Neuronal stem cell (in vitro differentiated cells): ENCODE measurements at regions not wholly inside any gene's neighbourhood (a gene's known extent, or its start where the extent isn't known, plus 50 kb on each side); places are given as distances from the start of the nearest gene placed in this dataset.
"Not testable (repeated sequence)": the region's sequence is repeated elsewhere in the genome, so short reads cannot be mapped to it uniquely, and the experiment has no call there.

Source experiments
- DNase-seq: peaks from one replicate; pipeline ENCODE4 v3.0.0-alpha.2; 2013; ENCODE audit warnings: low spot score
- H2AFZ ChIP-seq: one replicate; pipeline ENCODE4 v1.6.1; 2013; ENCODE audit warnings: mild to moderate bottlenecking, low read length, inconsistent platforms
- H2AK5ac ChIP-seq: 2 replicates; pipeline ENCODE4 v1.6.1; 2013; ENCODE audit warnings: low read depth, mild to moderate bottlenecking, inconsistent platforms, low read length, moderate library complexity, mixed read lengths
- H2BK120ac ChIP-seq: 2 replicates; pipeline ENCODE4 v1.6.1; 2013; ENCODE audit warnings: low read depth, mild to moderate bottlenecking, inconsistent platforms, low read length, moderate library complexity, mixed read lengths
- H2BK12ac ChIP-seq: one replicate; pipeline ENCODE4 v1.6.1; 2013; ENCODE audit warnings: low read length, inconsistent platforms
- H2BK15ac ChIP-seq: 2 replicates; pipeline ENCODE4 v1.6.1; 2013; ENCODE audit warnings: mild to moderate bottlenecking, low read length, inconsistent platforms, mixed read lengths
- H2BK5ac ChIP-seq: one replicate; pipeline ENCODE4 v1.6.1; 2013; ENCODE audit warnings: inconsistent platforms, mild to moderate bottlenecking, low read length, moderate library complexity
- H3K14ac ChIP-seq: one replicate; pipeline ENCODE4 v1.6.1; 2013; ENCODE audit warnings: low read length, inconsistent platforms
- H3K18ac ChIP-seq: 2 replicates; pipeline ENCODE4 v1.6.1; 2013; ENCODE audit warnings: low read length, inconsistent platforms
- H3K23ac ChIP-seq: 2 replicates; pipeline ENCODE4 v1.6.1; 2013; ENCODE audit warnings: low read depth, mild to moderate bottlenecking, mixed read lengths, low read length, inconsistent platforms; ENCODE audit not compliant: poor library complexity
- H3K27ac ChIP-seq: replicated peaks from 3 replicates; pipeline ENCODE4 v1.5.1; 2013; ENCODE audit warnings: low read length, inconsistent platforms
- H3K27me3 ChIP-seq, 3 experiments: 2 replicates each; pipeline ENCODE4 v1.6.1; 2013; ENCODE audit warnings: low read length in 3 of 3, mild to moderate bottlenecking in 2 of 3, inconsistent platforms in 1 of 3, low read depth in 1 of 3, mixed read lengths in 1 of 3, moderate library complexity in 1 of 3; ENCODE audit not compliant: control insufficient read depth in 3 of 3, insufficient read depth in 3 of 3
- H3K36me3 ChIP-seq, 2 donors: replicated peaks in 1 of 2; 2 replicates each; pipeline ENCODE4 v1.6.1; 2013; ENCODE audit warnings: low read length in 2 of 2; ENCODE audit not compliant: control insufficient read depth in 2 of 2, insufficient read depth in 2 of 2
- H3K4ac ChIP-seq: 2 replicates; pipeline ENCODE4 v1.6.1; 2013; ENCODE audit warnings: inconsistent platforms, mild to moderate bottlenecking, low read length, moderate library complexity
- H3K4me1 ChIP-seq, 2 donors: 1 replicate in 1 of 2; 2 replicates in 1 of 2; pipeline ENCODE4 v1.6.1; 2013; ENCODE audit warnings: low read length in 2 of 2, low read depth in 1 of 2; ENCODE audit not compliant: control insufficient read depth in 2 of 2, insufficient read depth in 1 of 2
- H3K4me2 ChIP-seq: one replicate; pipeline ENCODE4 v1.6.1; 2013; ENCODE audit warnings: mild to moderate bottlenecking, low read length, inconsistent platforms; ENCODE audit not compliant: insufficient read depth, poor library complexity, severe bottlenecking
- H3K4me3 ChIP-seq, 2 donors: 2 replicates each; pipeline ENCODE4 v1.5.1; 2013; ENCODE audit warnings: low read length in 2 of 2, mild to moderate bottlenecking in 2 of 2, inconsistent platforms in 1 of 2, moderate library complexity in 1 of 2
- H3K79me1 ChIP-seq: one replicate; pipeline ENCODE4 v1.6.1; 2013; ENCODE audit warnings: low read depth, mild to moderate bottlenecking, inconsistent platforms, low read length, moderate library complexity
- H3K9ac ChIP-seq: one replicate; pipeline ENCODE4 v1.6.1; 2013; ENCODE audit warnings: mild to moderate bottlenecking, low read depth, low read length, inconsistent platforms; ENCODE audit not compliant: poor library complexity
- H3K9me3 ChIP-seq, 2 donors: replicated peaks in 1 of 2; 2 replicates each; pipeline versions ENCODE3 to v1.6.1; 2013; ENCODE audit warnings: low read length in 2 of 2, mild to moderate bottlenecking in 2 of 2, inconsistent platforms in 1 of 2, low read depth in 1 of 2, mixed read lengths in 1 of 2, moderate library complexity in 1 of 2; ENCODE audit not compliant: control insufficient read depth in 2 of 2, insufficient read depth in 1 of 2
- H4K8ac ChIP-seq: one replicate; pipeline ENCODE4 v1.6.1; 2013; ENCODE audit warnings: low read depth, mild to moderate bottlenecking, inconsistent platforms, low read length, moderate library complexity
- H4K91ac ChIP-seq: one replicate; pipeline ENCODE4 v1.6.1; 2013; ENCODE audit warnings: low read length, low read depth, mild to moderate bottlenecking, inconsistent platforms; ENCODE audit not compliant: poor library complexity
- WGBS, 2 donors: extraction: QIAGEN DNeasy Blood & Tissue Kit; methylation state at CpG; one replicate each; pipeline ENCODE4 v1.1.7; 2013; ENCODE audit warnings: missing lambda C conversion rate in 2 of 2, mixed read lengths in 1 of 2; ENCODE audit not compliant: insufficient read length in 2 of 2, insufficient replicate concordance in 1 of 2; ENCODE audit errors: extremely low coverage in 2 of 2; 5-methylcytosine and 5-hydroxymethylcytosine counted together

- H3K14ac ChIP-seq, H2BK15ac ChIP-seq, H4K8ac ChIP-seq, H3K9me3 ChIP-seq, H3K36me3 ChIP-seq, H2AK5ac ChIP-seq, DNase-seq, H2BK12ac ChIP-seq, H3K4me2 ChIP-seq, H3K9ac ChIP-seq, H2BK5ac ChIP-seq, H2BK120ac ChIP-seq, H3K4ac ChIP-seq, H3K18ac ChIP-seq, H3K79me1 ChIP-seq, H3K4me1 ChIP-seq, H3K27me3 ChIP-seq, H3K27ac ChIP-seq, H3K4me3 ChIP-seq, H2AFZ ChIP-seq, H3K23ac ChIP-seq, H4K91ac ChIP-seq: not testable (repeated sequence)
- WGBS, 2 donors, result no CpG with 5 or more reads among the region's 3 CpGs
Measured at GRCh38 chr18:14395533-14395932, 147.9 kb downstream of the POTEC start.

GRCh38 chr18:14393563-14394103, 149.8 kb downstream of the POTEC start:
- not testable (repeated sequence) for H3K23ac ChIP-seq, H3K4me2 ChIP-seq, H3K4ac ChIP-seq, H3K9me3 ChIP-seq, H2BK15ac ChIP-seq, H4K91ac ChIP-seq, H2AK5ac ChIP-seq, H3K27me3 ChIP-seq, H3K36me3 ChIP-seq, H3K18ac ChIP-seq, H2BK12ac ChIP-seq, H3K9ac ChIP-seq, H2BK120ac ChIP-seq, DNase-seq, H3K27ac ChIP-seq, H3K14ac ChIP-seq, H2BK5ac ChIP-seq, H3K79me1 ChIP-seq, H3K4me1 ChIP-seq, H2AFZ ChIP-seq, H4K8ac ChIP-seq, H3K4me3 ChIP-seq
- WGBS, 2 donors, result no CpG with 5 or more reads among the region's 50 CpGs

GRCh38 chr18:14392604-14393003, 150.8 kb downstream of the POTEC start:
- not testable (repeated sequence) for H2BK15ac ChIP-seq, H3K4ac ChIP-seq, H2AK5ac ChIP-seq, H3K36me3 ChIP-seq, H2BK12ac ChIP-seq, H3K27ac ChIP-seq, H3K23ac ChIP-seq, H3K79me1 ChIP-seq, H3K4me2 ChIP-seq, H2BK120ac ChIP-seq, H3K4me3 ChIP-seq, DNase-seq, H2AFZ ChIP-seq, H3K18ac ChIP-seq, H2BK5ac ChIP-seq, H3K27me3 ChIP-seq, H4K91ac ChIP-seq, H3K9ac ChIP-seq, H3K4me1 ChIP-seq, H3K14ac ChIP-seq, H4K8ac ChIP-seq, H3K9me3 ChIP-seq
- no CpG with 5 or more reads among the region's 24 CpGs for WGBS, 2 donors

- no CpG with 5 or more reads among the region's 1 CpG for WGBS, 2 donors
- not testable (repeated sequence) for H4K8ac ChIP-seq, H2BK15ac ChIP-seq, H3K27ac ChIP-seq, H3K36me3 ChIP-seq, H3K23ac ChIP-seq, H2BK12ac ChIP-seq, H4K91ac ChIP-seq, H3K4ac ChIP-seq, H3K4me3 ChIP-seq, DNase-seq, H2BK5ac ChIP-seq, H2BK120ac ChIP-seq, H2AK5ac ChIP-seq, H3K79me1 ChIP-seq, H3K14ac ChIP-seq, H2AFZ ChIP-seq, H3K4me2 ChIP-seq, H3K18ac ChIP-seq, H3K27me3 ChIP-seq, H3K9me3 ChIP-seq, H3K9ac ChIP-seq, H3K4me1 ChIP-seq
Measured at GRCh38 chr18:14384961-14385360, 158.4 kb downstream of the POTEC start.
